ENCODE measurements at regions not wholly inside any gene's neighbourhood (a gene's known extent, or its start where the extent isn't known, plus 50 kb on each side); places are given as distances from the start of the nearest gene placed in this dataset.

DNA sequence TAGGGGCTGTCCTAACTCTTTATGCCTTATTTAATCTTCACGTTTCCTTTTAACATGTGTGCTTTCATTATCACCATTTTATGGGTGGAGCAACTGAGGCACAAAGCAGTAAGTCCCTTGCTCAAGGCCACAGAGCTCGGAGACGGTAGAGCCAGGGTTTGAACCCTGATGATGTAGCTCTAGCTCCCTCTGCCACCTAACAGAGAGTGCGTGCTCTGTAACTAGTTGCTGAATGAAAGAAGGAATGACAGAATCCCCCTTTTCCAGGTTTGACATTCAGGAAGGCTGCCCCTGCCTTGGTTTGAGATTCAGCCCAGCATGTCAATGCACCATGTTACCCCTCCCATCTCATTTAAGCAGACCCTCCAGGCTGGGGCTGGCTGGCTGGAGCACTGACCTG, 193.3 kb upstream of the NAV2 start:
- 59 to 70% methylated on average over 4 of the region's 4 CpGs for WGBS, 2 donors
- TF ChIP-seq, protein P1, sequence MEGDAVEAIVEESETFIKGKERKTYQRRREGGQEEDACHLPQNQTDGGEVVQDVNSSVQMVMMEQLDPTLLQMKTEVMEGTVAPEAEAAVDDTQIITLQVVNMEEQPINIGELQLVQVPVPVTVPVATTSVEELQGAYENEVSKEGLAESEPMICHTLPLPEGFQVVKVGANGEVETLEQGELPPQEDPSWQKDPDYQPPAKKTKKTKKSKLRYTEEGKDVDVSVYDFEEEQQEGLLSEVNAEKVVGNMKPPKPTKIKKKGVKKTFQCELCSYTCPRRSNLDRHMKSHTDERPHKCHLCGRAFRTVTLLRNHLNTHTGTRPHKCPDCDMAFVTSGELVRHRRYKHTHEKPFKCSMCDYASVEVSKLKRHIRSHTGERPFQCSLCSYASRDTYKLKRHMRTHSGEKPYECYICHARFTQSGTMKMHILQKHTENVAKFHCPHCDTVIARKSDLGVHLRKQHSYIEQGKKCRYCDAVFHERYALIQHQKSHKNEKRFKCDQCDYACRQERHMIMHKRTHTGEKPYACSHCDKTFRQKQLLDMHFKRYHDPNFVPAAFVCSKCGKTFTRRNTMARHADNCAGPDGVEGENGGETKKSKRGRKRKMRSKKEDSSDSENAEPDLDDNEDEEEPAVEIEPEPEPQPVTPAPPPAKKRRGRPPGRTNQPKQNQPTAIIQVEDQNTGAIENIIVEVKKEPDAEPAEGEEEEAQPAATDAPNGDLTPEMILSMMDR (IDR thresholded peaks at IDR 0.05), result no peak
- no peak for TF ChIP-seq POLR2A (IDR thresholded peaks at IDR 0.05)
- Histone ChIP-seq H3K4me1 (peaks cover 7% of the 10 kb centered on the region), H3K27ac (no peak overlapping the region), H3K36me3 (replicated peaks in 1 of 2; ENCODE audit: insufficient read depth in 1 of 2, low read depth in 2 of 2) (no peaks in the 10 kb centered on the region), H3K4me3 (no peak overlapping the region), H3K9me3 (no peaks in the 10 kb centered on the region), H3K27me3 (no peaks in the 10 kb centered on the region)
- intact Hi-C loops (cut with DNase I), result no loop called here
- ATAC-seq (no peak), DNase-seq (no peak)

DNA sequence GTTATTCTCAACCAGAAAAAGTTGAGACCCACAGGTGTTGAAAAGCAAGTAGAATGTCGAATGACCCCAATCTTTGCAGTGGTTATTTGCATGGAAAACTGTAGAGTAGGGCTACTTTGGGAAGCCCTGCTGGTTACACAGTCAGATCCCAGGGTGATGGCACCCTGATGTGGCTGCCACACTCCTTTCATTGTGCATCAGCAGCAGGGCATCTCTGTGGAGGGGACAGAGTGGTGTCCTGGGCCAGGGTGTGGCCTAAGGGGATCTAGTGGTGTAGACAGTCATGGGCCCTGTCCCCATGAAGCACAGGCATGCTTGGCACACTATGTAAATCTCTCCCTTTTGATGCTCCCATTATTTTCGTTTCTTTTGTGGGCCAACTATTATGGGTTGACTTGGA, 199.4 kb upstream of the NAV2 start:
- WGBS, 2 donors, result 69% methylated on average over 2 of the region's 2 CpGs
- H3K4me3 ChIP-seq, result no peak overlapping the region
- H3K9me3 ChIP-seq, result no peaks in the 10 kb centered on the region
- no peak for TF ChIP-seq POLR2A (IDR thresholded peaks at IDR 0.05)
- TF ChIP-seq, protein P1 (IDR thresholded peaks at IDR 0.05), result no peak
- H3K36me3 ChIP-seq (replicated peaks in 1 of 2; ENCODE audit: insufficient read depth in 1 of 2, low read depth in 2 of 2), result no peaks in the 10 kb centered on the region
- no peak overlapping the region for H3K27ac ChIP-seq
- H3K4me1 ChIP-seq, result no peaks in the 10 kb centered on the region
- intact Hi-C loops (cut with DNase I), result no loop called here
- no peaks in the 10 kb centered on the region for H3K27me3 ChIP-seq
- DNase-seq (no peak), ATAC-seq (no peak)

DNA sequence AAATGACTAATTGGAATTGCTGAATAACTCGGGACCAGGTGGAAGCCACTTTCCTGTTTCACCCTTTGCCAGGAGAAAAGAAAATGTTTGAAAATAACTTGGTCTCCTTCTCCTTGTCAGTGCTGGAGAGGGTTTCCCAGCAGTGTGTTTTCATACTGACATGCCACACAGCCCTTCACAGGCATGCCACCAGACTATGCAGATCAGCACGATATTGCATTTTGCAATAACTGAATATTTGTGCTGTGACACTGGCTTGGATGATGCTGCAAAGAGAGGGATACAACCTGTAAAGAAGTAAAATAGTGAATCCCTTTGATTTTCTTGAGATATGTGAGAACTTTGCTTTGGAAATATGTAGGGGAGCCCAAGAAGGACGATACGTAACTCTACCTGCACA, 200.0 kb upstream of the NAV2 start:
- TF ChIP-seq, protein P1 (IDR thresholded peaks at IDR 0.05), result no peak
- no peak for TF ChIP-seq POLR2A (IDR thresholded peaks at IDR 0.05)
- Histone ChIP-seq H3K4me3 (no peak overlapping the region), H3K36me3 (replicated peaks in 1 of 2; ENCODE audit: insufficient read depth in 1 of 2, low read depth in 2 of 2) (no peaks in the 10 kb centered on the region), H3K27me3 (no peaks in the 10 kb centered on the region), H3K9me3 (no peaks in the 10 kb centered on the region), H3K27ac (no peak overlapping the region), H3K4me1 (no peaks in the 10 kb centered on the region)
- WGBS, 2 donors, result 62 to 69% methylated on average over 4 of the region's 4 CpGs
- ATAC-seq (no peak), DNase-seq (no peak)
- intact Hi-C loops (cut with DNase I), result no loop called here

DNA sequence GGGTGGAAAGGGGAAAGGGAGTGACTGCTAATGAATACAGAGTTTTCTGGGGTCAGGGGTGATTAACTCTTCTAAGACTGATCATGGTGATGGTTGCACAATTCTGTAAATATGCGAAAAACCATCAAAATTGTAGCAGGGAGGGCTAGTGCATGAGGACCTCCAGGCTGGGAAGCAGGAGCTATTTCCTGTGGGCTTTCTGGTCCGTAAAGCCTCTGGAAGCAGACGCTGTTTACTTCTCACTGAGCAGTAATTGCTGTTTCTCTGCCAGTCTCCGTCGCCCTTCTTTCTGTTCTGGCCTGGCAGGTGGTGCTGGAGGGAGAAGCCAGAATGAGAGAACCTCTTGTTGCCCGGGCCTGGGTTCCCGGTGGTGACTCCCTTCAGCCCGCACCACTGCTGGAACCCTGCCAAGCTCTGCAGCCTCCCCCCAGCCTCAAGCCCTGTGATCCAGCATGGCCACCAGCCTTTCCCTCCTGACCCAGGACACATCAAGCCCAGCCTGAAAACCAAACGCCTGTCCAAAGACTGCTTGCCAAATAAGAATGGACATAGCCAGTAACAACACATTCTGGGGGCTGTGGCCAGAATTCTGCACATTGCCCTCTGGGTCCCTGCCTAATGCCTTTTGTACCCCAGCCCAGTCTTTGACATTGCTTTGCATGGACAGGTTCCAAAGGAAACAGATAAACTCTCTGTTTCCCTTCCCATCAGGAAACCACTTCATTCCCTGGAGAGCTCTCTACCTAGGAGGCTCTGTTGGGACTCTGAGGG, 201.0 kb upstream of the NAV2 start:
- no peaks in the 10 kb centered on the region for H3K27me3 ChIP-seq
- TF ChIP-seq, protein P1 (IDR thresholded peaks at IDR 0.05), result no peak
- TF ChIP-seq POLR2A (IDR thresholded peaks at IDR 0.05), result no peak
- WGBS, 2 donors, result 43 to 53% methylated on average over 8 to 9 of the region's 9 CpGs
- ATAC-seq (no peak), DNase-seq (peak in 3 of 4 donors; percentile 13 to 35 (median 27))
- H3K4me3 ChIP-seq, result no peak overlapping the region
- intact Hi-C loops (cut with DNase I), result no loop called here
- no peaks in the 10 kb centered on the region for H3K4me1 ChIP-seq
- H3K9me3 ChIP-seq, result no peaks in the 10 kb centered on the region
- no peaks in the 10 kb centered on the region for H3K36me3 ChIP-seq (replicated peaks in 1 of 2; ENCODE audit: insufficient read depth in 1 of 2, low read depth in 2 of 2)
- no peak overlapping the region for H3K27ac ChIP-seq

DNA sequence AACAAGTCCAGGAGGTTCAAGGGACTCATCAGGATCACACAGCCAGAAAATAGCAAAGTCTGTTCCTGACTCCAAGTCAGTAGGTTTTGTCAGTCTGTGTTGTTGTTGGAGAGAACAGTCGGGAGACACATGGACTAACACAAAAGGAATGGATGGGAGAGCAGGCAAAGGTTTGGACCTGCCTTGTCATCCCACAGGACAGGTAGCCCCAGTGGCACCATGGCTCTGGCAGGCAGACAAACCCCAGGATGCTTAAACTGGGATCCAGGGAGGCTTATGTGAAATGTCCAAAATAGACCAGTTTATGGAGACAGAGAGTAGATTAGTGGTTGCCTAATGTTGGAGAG, 201.6 kb upstream of the NAV2 start:
- WGBS, 2 donors, result 64 to 77% methylated on average over 1 of the region's 1 CpG
- TF ChIP-seq, protein P1 (IDR thresholded peaks at IDR 0.05), result no peak
- no peak for TF ChIP-seq POLR2A (IDR thresholded peaks at IDR 0.05)
- Histone ChIP-seq H3K36me3 (replicated peaks in 1 of 2; ENCODE audit: insufficient read depth in 1 of 2, low read depth in 2 of 2) (no peaks in the 10 kb centered on the region), H3K4me1 (no peaks in the 10 kb centered on the region), H3K27me3 (no peaks in the 10 kb centered on the region), H3K9me3 (no peaks in the 10 kb centered on the region), H3K27ac (no peak overlapping the region), H3K4me3 (no peak overlapping the region)
- no peak for ATAC-seq
- intact Hi-C loops (cut with DNase I), result no loop called here
- DNase-seq, result no peak
